ENCODE measurements at regions not wholly inside any gene's neighbourhood (a gene's known extent, or its start where the extent isn't known, plus 50 kb on each side); places are given as distances from the start of the nearest gene placed in this dataset.

DNA sequence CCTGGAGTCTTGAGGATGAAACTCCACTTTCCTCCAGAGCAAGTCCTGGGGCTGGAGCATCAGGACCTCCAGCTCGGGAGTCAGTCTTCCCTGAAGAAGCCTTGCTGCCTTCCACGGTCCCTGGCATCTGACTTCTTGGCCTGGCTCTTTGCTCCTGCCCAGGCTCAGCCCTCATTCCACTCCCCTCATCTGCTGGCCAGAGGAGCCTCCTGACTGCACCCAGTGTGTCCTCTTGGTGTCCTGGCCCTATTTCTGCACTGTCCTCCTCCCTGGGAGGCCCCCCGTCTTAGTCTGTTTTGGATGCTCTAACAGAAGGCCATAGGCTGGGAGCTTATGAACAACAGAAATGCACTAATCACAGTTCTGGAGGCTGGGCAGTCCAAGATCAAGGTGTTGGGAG, 231.5 kb downstream of the LOXHD1 start:
- TF ChIP-seq, protein P1, sequence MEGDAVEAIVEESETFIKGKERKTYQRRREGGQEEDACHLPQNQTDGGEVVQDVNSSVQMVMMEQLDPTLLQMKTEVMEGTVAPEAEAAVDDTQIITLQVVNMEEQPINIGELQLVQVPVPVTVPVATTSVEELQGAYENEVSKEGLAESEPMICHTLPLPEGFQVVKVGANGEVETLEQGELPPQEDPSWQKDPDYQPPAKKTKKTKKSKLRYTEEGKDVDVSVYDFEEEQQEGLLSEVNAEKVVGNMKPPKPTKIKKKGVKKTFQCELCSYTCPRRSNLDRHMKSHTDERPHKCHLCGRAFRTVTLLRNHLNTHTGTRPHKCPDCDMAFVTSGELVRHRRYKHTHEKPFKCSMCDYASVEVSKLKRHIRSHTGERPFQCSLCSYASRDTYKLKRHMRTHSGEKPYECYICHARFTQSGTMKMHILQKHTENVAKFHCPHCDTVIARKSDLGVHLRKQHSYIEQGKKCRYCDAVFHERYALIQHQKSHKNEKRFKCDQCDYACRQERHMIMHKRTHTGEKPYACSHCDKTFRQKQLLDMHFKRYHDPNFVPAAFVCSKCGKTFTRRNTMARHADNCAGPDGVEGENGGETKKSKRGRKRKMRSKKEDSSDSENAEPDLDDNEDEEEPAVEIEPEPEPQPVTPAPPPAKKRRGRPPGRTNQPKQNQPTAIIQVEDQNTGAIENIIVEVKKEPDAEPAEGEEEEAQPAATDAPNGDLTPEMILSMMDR (IDR thresholded peaks at IDR 0.05), result no peak
- TF ChIP-seq POLR2AphosphoS5 (IDR thresholded peaks at IDR 0.05; ENCODE audit: low read depth, low read length), result no peak

Measured in Panc1 (cell line).